Muscle layer of duodenum (tissue), 2 donors: ENCODE measurements at regions not wholly inside any gene's neighbourhood (a gene's known extent, or its start where the extent isn't known, plus 50 kb on each side); places are given as distances from the start of the nearest gene placed in this dataset.

Experiments
- H3K27ac ChIP-seq: one replicate; pipeline ENCODE4 v1.7.0; 2013; ENCODE audit warnings: mild to moderate bottlenecking, low read length
- H3K27me3 ChIP-seq: one replicate; pipeline ENCODE4 v1.7.0; 2013; ENCODE audit warnings: low read depth, mild to moderate bottlenecking, control low read depth, low read length
- H3K36me3 ChIP-seq, 2 donors: one replicate each; pipeline ENCODE4 v1.7.0; 2013; ENCODE audit warnings: low read length in 2 of 2, control low read depth in 1 of 2, mild to moderate bottlenecking in 1 of 2; ENCODE audit not compliant: insufficient read depth in 2 of 2, control insufficient read depth in 1 of 2
- H3K4me1 ChIP-seq, 2 donors: one replicate each; pipeline ENCODE4 v1.7.0; 2013; ENCODE audit warnings: low read length in 2 of 2, mild to moderate bottlenecking in 2 of 2, control low read depth in 1 of 2, moderate library complexity in 1 of 2; ENCODE audit not compliant: insufficient read depth in 2 of 2, control insufficient read depth in 1 of 2
- H3K4me3 ChIP-seq, 2 donors: one replicate each; pipeline ENCODE4 v1.7.0; 2013; ENCODE audit warnings: low read length in 2 of 2, low read depth in 1 of 2, mild to moderate bottlenecking in 1 of 2
- H3K9me3 ChIP-seq, 2 donors: one replicate each; pipeline ENCODE4 v1.7.0; 2013; ENCODE audit warnings: low read length in 2 of 2, control low read depth in 1 of 2, mild to moderate bottlenecking in 1 of 2; ENCODE audit not compliant: control insufficient read depth in 1 of 2
- donor health status: healthy.

GRCh38 chr13:91184244-91184926 lies 163.1 kb upstream of the MIR17HG start:
- Histone ChIP-seq H3K27ac (no peak overlapping the region), H3K36me3 (no peaks in the 10 kb centered on the region), H3K4me3 (no peak overlapping the region), H3K9me3 (no peaks in the 10 kb centered on the region), H3K4me1 (no peaks in the 10 kb centered on the region), H3K27me3 (no peaks in the 10 kb centered on the region)

- no peaks in the 10 kb centered on the region for H3K27me3 ChIP-seq
- H3K9me3 ChIP-seq, result no peaks in the 10 kb centered on the region
- no peaks in the 10 kb centered on the region for H3K4me1 ChIP-seq
- no peak overlapping the region for H3K4me3 ChIP-seq
- H3K36me3 ChIP-seq, result no peaks in the 10 kb centered on the region
- H3K27ac ChIP-seq, result no peak overlapping the region
Measured at GRCh38 chr13:91185294-91185863, 162.1 kb upstream of the MIR17HG start.

- Histone ChIP-seq H3K9me3 (no peaks in the 10 kb centered on the region), H3K36me3 (no peaks in the 10 kb centered on the region), H3K4me1 (no peaks in the 10 kb centered on the region), H3K27ac (no peak overlapping the region), H3K4me3 (no peak overlapping the region), H3K27me3 (no peaks in the 10 kb centered on the region)
Measured at GRCh38 chr13:91187522-91187921, 160.0 kb upstream of the MIR17HG start.

- no peaks in the 10 kb centered on the region for H3K36me3 ChIP-seq
- H3K4me1 ChIP-seq, result no peaks in the 10 kb centered on the region
- H3K4me3 ChIP-seq, result no peak overlapping the region
- no peaks in the 10 kb centered on the region for H3K9me3 ChIP-seq
- no peak overlapping the region for H3K27ac ChIP-seq
- H3K27me3 ChIP-seq, result no peaks in the 10 kb centered on the region
Measured at GRCh38 chr13:91189506-91189905, 158.0 kb upstream of the MIR17HG start.

GRCh38 chr13:91193358-91193757 lies 154.1 kb upstream of the MIR17HG start:
- Histone ChIP-seq H3K36me3 (no peaks in the 10 kb centered on the region), H3K4me1 (no peaks in the 10 kb centered on the region), H3K4me3 (no peak overlapping the region), H3K27me3 (no peaks in the 10 kb centered on the region), H3K27ac (no peak overlapping the region), H3K9me3 (no peaks in the 10 kb centered on the region)

GRCh38 chr13:91195789-91196188 lies 151.7 kb upstream of the MIR17HG start:
- Histone ChIP-seq H3K4me1 (no peaks in the 10 kb centered on the region), H3K36me3 (no peaks in the 10 kb centered on the region), H3K27me3 (no peaks in the 10 kb centered on the region), H3K4me3 (no peak overlapping the region), H3K9me3 (no peaks in the 10 kb centered on the region), H3K27ac (no peak overlapping the region)

- no peak overlapping the region for H3K4me3 ChIP-seq
- H3K27me3 ChIP-seq, result no peaks in the 10 kb centered on the region
- H3K27ac ChIP-seq, result no peak overlapping the region
- no peaks in the 10 kb centered on the region for H3K36me3 ChIP-seq
- no peaks in the 10 kb centered on the region for H3K9me3 ChIP-seq
- no peaks in the 10 kb centered on the region for H3K4me1 ChIP-seq
Measured at GRCh38 chr13:91196958-91197357, 150.5 kb upstream of the MIR17HG start.

GRCh38 chr13:91199866-91200265 lies 147.6 kb upstream of the MIR17HG start:
- no peaks in the 10 kb centered on the region for H3K4me1 ChIP-seq
- H3K4me3 ChIP-seq, result no peak overlapping the region
- H3K36me3 ChIP-seq, result no peaks in the 10 kb centered on the region
- no peaks in the 10 kb centered on the region for H3K9me3 ChIP-seq
- H3K27ac ChIP-seq, result no peak overlapping the region
- no peaks in the 10 kb centered on the region for H3K27me3 ChIP-seq

- Histone ChIP-seq H3K9me3 (no peaks in the 10 kb centered on the region), H3K27me3 (no peaks in the 10 kb centered on the region), H3K4me3 (no peak overlapping the region), H3K27ac (no peak overlapping the region), H3K4me1 (no peaks in the 10 kb centered on the region), H3K36me3 (no peaks in the 10 kb centered on the region)
Measured at GRCh38 chr13:91200486-91200885, 147.0 kb upstream of the MIR17HG start.

GRCh38 chr13:91203430-91203829 lies 144.1 kb upstream of the MIR17HG start:
- no peaks in the 10 kb centered on the region for H3K9me3 ChIP-seq
- no peaks in the 10 kb centered on the region for H3K27me3 ChIP-seq
- no peak overlapping the region for H3K4me3 ChIP-seq
- H3K27ac ChIP-seq, result no peak overlapping the region
- no peaks in the 10 kb centered on the region for H3K4me1 ChIP-seq
- H3K36me3 ChIP-seq, result no peaks in the 10 kb centered on the region

- no peak overlapping the region for H3K4me3 ChIP-seq
- no peaks in the 10 kb centered on the region for H3K4me1 ChIP-seq
- no peak overlapping the region for H3K27ac ChIP-seq
- no peaks in the 10 kb centered on the region for H3K27me3 ChIP-seq
- no peaks in the 10 kb centered on the region for H3K36me3 ChIP-seq
- no peaks in the 10 kb centered on the region for H3K9me3 ChIP-seq
Measured at GRCh38 chr13:91207261-91207660, 140.2 kb upstream of the MIR17HG start.

- H3K36me3 ChIP-seq, result no peaks in the 10 kb centered on the region
- H3K4me1 ChIP-seq, result no peaks in the 10 kb centered on the region
- H3K27ac ChIP-seq, result no peak overlapping the region
- no peak overlapping the region for H3K4me3 ChIP-seq
- no peaks in the 10 kb centered on the region for H3K27me3 ChIP-seq
- no peaks in the 10 kb centered on the region for H3K9me3 ChIP-seq
Measured at GRCh38 chr13:91211510-91211909, 136.0 kb upstream of the MIR17HG start.
